SK-N-SH (cell line): ENCODE measurements at regions not wholly inside any gene's neighbourhood (a gene's known extent, or its start where the extent isn't known, plus 50 kb on each side); places are given as distances from the start of the nearest gene placed in this dataset.

Source experiments
- CTCF ChIA-PET: fragments of 300-600, 350-600 bp; formaldehyde crosslinking; extraction: SDS; loops from one replicate; lab custom pipeline; 2021; lab: Yijun Ruan, JAX
- POLR2A ChIA-PET: fragments of 350-600 bp; sonication (Branson Sonifier 250); formaldehyde crosslinking; extraction: SDS; loops from one replicate; lab custom pipeline; 2020; ENCODE audit warnings: antibody characterized with exemption, inconsistent platforms; lab: Yijun Ruan, JAX
- DNase-seq: peaks from one replicate; pipeline ENCODE4 v3.0.0; 2012
- H2AFZ ChIP-seq: fragments of 200-600 bp; sonication (generic); 2 replicates; pipeline ENCODE4 v1.8.1; 2016; ENCODE audit warnings: antibody characterized with exemption, mild to moderate bottlenecking, low read depth
- H3F3A ChIP-seq: fragments of 200-600 bp; sonication (generic); replicated peaks from 2 replicates; pipeline ENCODE3; 2016; ENCODE audit warnings: antibody characterized with exemption, mild to moderate bottlenecking; ENCODE audit not compliant: insufficient read depth
- H3K27ac ChIP-seq, 2 experiments: fragments of 200-500 bp in 1 of 2; fragments of 200-600 bp in 1 of 2; sonication (Bioruptor generic) in 1 of 2; sonication (generic), shearing (Covaris generic) in 1 of 2; 2 replicates each; pipeline versions ENCODE4 v1.5.1 to v1.6.1; 2014 to 2016; ENCODE audit warnings: low read depth in 2 of 2, inconsistent platforms in 1 of 2, low read length in 1 of 2, mild to moderate bottlenecking in 1 of 2, mixed read lengths in 1 of 2
- H3K27me3 ChIP-seq: fragments of 200-600 bp; sonication (generic), shearing (Covaris generic); 2 replicates; pipeline ENCODE4 v1.6.1; 2016; ENCODE audit warnings: mixed run types; ENCODE audit not compliant: insufficient read depth
- H3K36me3 ChIP-seq, 2 experiments: fragments of 200-500 bp in 1 of 2; fragments of 200-600 bp in 1 of 2; sonication (Bioruptor generic) in 1 of 2; sonication (generic) in 1 of 2; replicated peaks in 1 of 2; 2 replicates each; pipeline versions ENCODE3 to v1.5.1; 2014 to 2016; ENCODE audit warnings: low read length in 1 of 2, mild to moderate bottlenecking in 1 of 2; ENCODE audit not compliant: insufficient read depth in 2 of 2, control insufficient read depth in 1 of 2
- H3K4me1 ChIP-seq, 2 experiments: fragments of 200-500 bp in 1 of 2; fragments of 200-600 bp in 1 of 2; sonication (Bioruptor generic) in 1 of 2; sonication (generic), shearing (Covaris generic) in 1 of 2; 2 replicates each; pipeline versions ENCODE4 v1.5.1 to v1.6.1; 2014 to 2016; ENCODE audit warnings: low read depth in 1 of 2, low read length in 1 of 2, mixed run types in 1 of 2; ENCODE audit not compliant: insufficient read depth in 2 of 2, control insufficient read depth in 1 of 2
- H3K4me2 ChIP-seq: fragments of 200-600 bp; sonication (generic), shearing (Covaris generic); 2 replicates; pipeline ENCODE4 v1.6.1; 2017; ENCODE audit warnings: mixed run types
- H3K4me3 ChIP-seq, 2 experiments: fragments of 200-500 bp in 1 of 2; fragments of 200-600 bp in 1 of 2; sonication (Bioruptor generic) in 1 of 2; sonication (generic), shearing (Covaris generic) in 1 of 2; 2 replicates each; pipeline versions ENCODE4 v1.5.1 to v1.8.1; 2014 to 2016; ENCODE audit warnings: low read depth in 2 of 2, inconsistent platforms in 1 of 2, low read length in 1 of 2, mild to moderate bottlenecking in 1 of 2, mixed read lengths in 1 of 2, moderate library complexity in 1 of 2
- H3K79me2 ChIP-seq: fragments of 200-600 bp; sonication (generic); 2 replicates; pipeline ENCODE4 v1.8.1; 2017; ENCODE audit warnings: mild to moderate bottlenecking; ENCODE audit not compliant: insufficient read depth
- H3K9ac ChIP-seq: fragments of 200-600 bp; sonication (generic); 2 replicates; pipeline ENCODE4 v1.6.1; 2017; ENCODE audit warnings: mixed run types
- H3K9me2 ChIP-seq: fragments of 200-600 bp; sonication (generic); 2 replicates; pipeline ENCODE4 v1.6.1; 2017; ENCODE audit warnings: mixed run types
- H3K9me3 ChIP-seq: fragments of 200-600 bp; sonication (generic); 2 replicates; pipeline ENCODE4 v1.6.1; 2017; ENCODE audit warnings: mixed run types, mild to moderate bottlenecking, moderate library complexity
- H4K20me1 ChIP-seq: fragments of 200-600 bp; sonication (generic); 2 replicates; pipeline ENCODE4 v1.6.1; 2017; ENCODE audit warnings: mild to moderate bottlenecking, mixed run types; ENCODE audit not compliant: insufficient read depth
- EP300 ChIP-seq, 2 experiments: IDR thresholded peaks; 2 replicates each; pipeline versions ENCODE4 v1.4.0 to v1.6.1; 2012; ENCODE audit warnings: borderline replicate concordance in 1 of 2, low read depth in 1 of 2, low read length in 1 of 2
- GATA2 ChIP-seq: sonication (generic); formaldehyde crosslinking; IDR thresholded peaks from 2 replicates; pipeline ENCODE4 v1.5.0; 2020; ENCODE audit warnings: mild to moderate bottlenecking, missing genetic modification reagents
- IRF3 ChIP-seq: fragments of 150-350 bp; IDR thresholded peaks from 2 replicates; pipeline ENCODE4 v1.6.1; 2016; ENCODE audit warnings: mild to moderate bottlenecking, low read depth, low read length
- MXI1 ChIP-seq: IDR thresholded peaks from 2 replicates; pipeline ENCODE4 v1.6.1; 2012; ENCODE audit warnings: mild to moderate bottlenecking, low read depth, low read length, improper control_type of control experiment
- NRF1 ChIP-seq: IDR thresholded peaks from 2 replicates; pipeline ENCODE4 v1.6.1; 2012; ENCODE audit warnings: low read depth, mild to moderate bottlenecking, low read length
- PBX3 ChIP-seq: IDR thresholded peaks from 2 replicates; pipeline ENCODE4; 2012
- RAD21 ChIP-seq: IDR thresholded peaks from 2 replicates; pipeline ENCODE4 v1.6.1; 2012; ENCODE audit warnings: mild to moderate bottlenecking, low read length
- RCOR1 ChIP-seq: fragments of 150-350 bp; IDR thresholded peaks from 2 replicates; pipeline ENCODE4 v1.6.1; 2017; ENCODE audit warnings: antibody characterized with exemption, low read length
- RXRA ChIP-seq: IDR thresholded peaks from 2 replicates; pipeline ENCODE4 v1.4.0; 2012; ENCODE audit warnings: low read depth, mild to moderate bottlenecking, borderline replicate concordance
- SIN3A ChIP-seq: IDR thresholded peaks from 2 replicates; pipeline ENCODE4 v1.6.1; 2012; ENCODE audit warnings: low read depth, mild to moderate bottlenecking, low read length, moderate library complexity, borderline replicate concordance
- SMC3 ChIP-seq: IDR thresholded peaks from 2 replicates; pipeline ENCODE4 v1.6.1; 2012; ENCODE audit warnings: low read depth, low read length, improper control_type of control experiment
- TAF1 ChIP-seq: IDR thresholded peaks from 2 replicates; pipeline ENCODE4 v1.6.1; 2012; ENCODE audit warnings: low read depth, mild to moderate bottlenecking, low read length, moderate library complexity, borderline replicate concordance
- TCF12 ChIP-seq: IDR thresholded peaks from 2 replicates; pipeline ENCODE4 v1.4.0; 2012
- TEAD4 ChIP-seq: IDR thresholded peaks from 2 replicates; pipeline ENCODE4 v1.4.0; 2012; ENCODE audit warnings: mild to moderate bottlenecking, borderline replicate concordance; ENCODE audit not compliant: insufficient read depth
- USF1 ChIP-seq: IDR thresholded peaks from 2 replicates; pipeline ENCODE4 v1.4.0; 2012; ENCODE audit warnings: low read depth, borderline replicate concordance
- YY1 ChIP-seq: IDR thresholded peaks from 2 replicates; pipeline ENCODE4 v1.4.0; 2012; ENCODE audit warnings: low read depth, mild to moderate bottlenecking
- ZBTB33 ChIP-seq: IDR thresholded peaks from 2 replicates; pipeline ENCODE4 v1.4.0; 2012; ENCODE audit warnings: low read depth, borderline replicate concordance
- WGBS: methylation state at CpG from one replicate; pipeline ENCODE4 v1.1.6; 2017; ENCODE audit warnings: low lambda C conversion rate; 5-methylcytosine and 5-hydroxymethylcytosine counted together

- H3K4me1 ChIP-seq: no peaks in the 10 kb centered on the region
- no peak for DNase-seq
- H2AFZ ChIP-seq: no peak overlapping the region
- no peaks in the 10 kb centered on the region for H4K20me1 ChIP-seq
- H3K9me3 ChIP-seq: peaks cover 5% of the 10 kb centered on the region; the same call in 1 of the 2 replicates
- no peaks in the 10 kb centered on the region for H3K9me2 ChIP-seq
- POLR2A ChIA-PET: no interaction called here
- no peak overlapping the region for H3K9ac ChIP-seq
- no peak for TF ChIP-seq GATA2 (CRISPR knock-in tag)
- TF ChIP-seq RCOR1: no peak
- TF ChIP-seq PBX3: no peak
- TF ChIP-seq TEAD4: no peak
- TF ChIP-seq RAD21: no peak
- TF ChIP-seq TCF12: no peak
- no peak for TF ChIP-seq SMC3
- no peak for TF ChIP-seq YY1
- no peak for TF ChIP-seq RXRA
- TF ChIP-seq USF1: no peak
- TF ChIP-seq TAF1: no peak
- no peak for TF ChIP-seq ZBTB33
- TF ChIP-seq IRF3: no peak
- no peak for TF ChIP-seq SIN3A
- TF ChIP-seq EP300 (IDR thresholded peaks at IDR 0.05; ENCODE audit: borderline replicate concordance in 1 of 2, low read depth in 1 of 2, low read length in 1 of 2): no peak
- no peak for TF ChIP-seq NRF1
- TF ChIP-seq MXI1: no peak
- no peak overlapping the region for H3K27ac ChIP-seq
- no peaks in the 10 kb centered on the region for H3K79me2 ChIP-seq
- H3K27me3 ChIP-seq: no peaks in the 10 kb centered on the region
- 18% methylated on average over 5 of the region's 5 CpGs for WGBS
- no peaks in the 10 kb centered on the region for H3F3A ChIP-seq
- H3K4me3 ChIP-seq: no peak overlapping the region
- CTCF ChIA-PET: interaction anchor here (1.3 kb wide), 1 partner anchor 10 kb away, joined by 3 read pairs; no protein-coding TSS in a partner anchor
- H3K36me3 ChIP-seq: no peaks in the 10 kb centered on the region
- H3K4me2 ChIP-seq: no peak overlapping the region
Measured at GRCh38 chr2:4832642-4833041, 859.5 kb upstream of the SOX11 start.
